GM20000 (cell line): ENCODE measurements at regions not wholly inside any gene's neighbourhood (a gene's known extent, or its start where the extent isn't known, plus 50 kb on each side); places are given as distances from the start of the nearest gene placed in this dataset.
A peak's percentile ranks its signal among the peaks of the same experiment; 100 is the strongest.

ENCODE experiments used
- DNase-seq: peaks from one replicate; pipeline ENCODE4 v3.0.0; 2012; ENCODE audit warnings: low spot score
- TF ChIP-seq, protein P1 (sequence below): IDR thresholded peaks from 2 replicates; pipeline ENCODE4 v1.5.1; 2012; ENCODE audit warnings: mild to moderate bottlenecking, control low read depth; ENCODE audit errors: extremely low read depth, missing control alignments

DNA sequence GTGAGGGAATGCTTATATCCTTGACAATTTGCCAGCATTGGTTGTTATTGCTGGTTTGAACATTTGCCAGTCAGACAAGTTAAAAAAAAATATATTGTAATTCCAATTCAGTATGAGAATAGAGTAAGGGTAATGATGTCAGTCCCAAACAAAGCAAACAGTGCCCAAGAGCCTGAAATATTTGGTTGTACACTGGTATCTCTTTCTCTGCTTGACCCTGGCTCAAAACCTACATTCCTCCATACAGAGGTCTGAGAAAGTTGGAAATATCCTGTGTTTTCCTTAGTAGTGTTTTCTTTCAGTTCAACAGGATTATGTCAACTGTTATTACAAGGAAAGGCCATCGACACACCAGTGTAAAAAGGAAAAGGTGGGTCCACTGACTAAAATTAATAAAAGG is 145.6 kb downstream of the MRPL39 start:
- TF ChIP-seq, protein P1, sequence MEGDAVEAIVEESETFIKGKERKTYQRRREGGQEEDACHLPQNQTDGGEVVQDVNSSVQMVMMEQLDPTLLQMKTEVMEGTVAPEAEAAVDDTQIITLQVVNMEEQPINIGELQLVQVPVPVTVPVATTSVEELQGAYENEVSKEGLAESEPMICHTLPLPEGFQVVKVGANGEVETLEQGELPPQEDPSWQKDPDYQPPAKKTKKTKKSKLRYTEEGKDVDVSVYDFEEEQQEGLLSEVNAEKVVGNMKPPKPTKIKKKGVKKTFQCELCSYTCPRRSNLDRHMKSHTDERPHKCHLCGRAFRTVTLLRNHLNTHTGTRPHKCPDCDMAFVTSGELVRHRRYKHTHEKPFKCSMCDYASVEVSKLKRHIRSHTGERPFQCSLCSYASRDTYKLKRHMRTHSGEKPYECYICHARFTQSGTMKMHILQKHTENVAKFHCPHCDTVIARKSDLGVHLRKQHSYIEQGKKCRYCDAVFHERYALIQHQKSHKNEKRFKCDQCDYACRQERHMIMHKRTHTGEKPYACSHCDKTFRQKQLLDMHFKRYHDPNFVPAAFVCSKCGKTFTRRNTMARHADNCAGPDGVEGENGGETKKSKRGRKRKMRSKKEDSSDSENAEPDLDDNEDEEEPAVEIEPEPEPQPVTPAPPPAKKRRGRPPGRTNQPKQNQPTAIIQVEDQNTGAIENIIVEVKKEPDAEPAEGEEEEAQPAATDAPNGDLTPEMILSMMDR, result no peak
- no peak for DNase-seq

DNA sequence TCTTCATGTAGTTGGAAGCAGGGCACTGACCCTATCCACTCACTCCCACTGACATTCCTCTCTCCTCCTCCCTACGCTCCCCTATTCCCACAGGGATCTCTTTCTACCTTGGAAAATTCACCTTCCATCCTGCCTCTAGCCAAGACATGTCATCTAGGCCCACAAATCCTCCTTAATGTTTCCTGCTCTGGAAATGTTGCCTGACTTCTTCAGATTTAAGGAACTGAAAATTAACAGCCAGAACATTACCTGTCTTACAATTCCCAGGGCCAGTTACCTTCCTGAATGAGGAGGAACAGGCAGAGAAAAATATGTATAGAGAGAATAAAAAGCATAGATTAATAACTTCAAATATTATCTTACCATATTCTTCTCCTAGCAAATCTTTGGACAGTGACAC is 147.3 kb downstream of the MRPL39 start:
- TF ChIP-seq, protein P1, result no peak
- no peak for DNase-seq

DNA sequence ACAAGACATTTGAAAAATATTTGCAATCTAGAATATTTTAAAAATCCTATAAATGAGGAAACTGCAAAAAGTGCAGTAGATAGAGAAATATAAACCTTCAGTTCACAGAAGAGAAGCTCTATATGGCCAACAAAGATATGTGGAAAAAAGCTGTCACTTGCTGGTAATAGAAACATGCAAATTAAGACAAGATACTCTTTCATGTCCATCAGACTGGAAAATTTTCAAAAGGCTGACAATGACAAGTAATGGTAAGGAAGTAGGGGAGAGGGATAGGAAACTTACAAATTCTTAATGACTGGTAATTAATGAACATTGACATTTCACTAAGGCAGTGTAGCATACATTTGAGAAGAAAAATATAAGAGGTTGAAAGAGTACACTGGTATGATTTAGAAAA is 147.9 kb downstream of the MRPL39 start:
- TF ChIP-seq, protein P1, result no peak
- DNase-seq, result peak; percentile 11

DNA sequence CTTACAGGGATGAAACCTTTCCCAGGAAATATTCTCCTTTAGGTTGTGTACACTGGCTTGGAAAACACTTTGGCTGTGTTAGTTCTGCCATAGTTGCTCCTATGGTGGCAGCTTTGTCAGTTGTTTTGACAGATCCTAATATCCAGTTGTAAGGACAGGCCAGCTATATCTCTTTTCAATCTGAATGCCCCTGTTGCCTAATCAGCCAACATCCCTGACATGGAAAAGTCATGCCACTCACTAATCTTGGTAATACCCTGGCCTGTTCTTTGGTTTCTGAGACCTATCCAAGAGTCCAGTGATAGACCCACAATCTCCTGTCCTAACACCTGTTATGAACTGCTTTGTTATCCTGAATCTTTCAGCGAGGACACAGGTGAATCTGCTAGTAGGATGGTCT is 148.8 kb downstream of the MRPL39 start:
- TF ChIP-seq, protein P1, result no peak
- no peak for DNase-seq

DNA sequence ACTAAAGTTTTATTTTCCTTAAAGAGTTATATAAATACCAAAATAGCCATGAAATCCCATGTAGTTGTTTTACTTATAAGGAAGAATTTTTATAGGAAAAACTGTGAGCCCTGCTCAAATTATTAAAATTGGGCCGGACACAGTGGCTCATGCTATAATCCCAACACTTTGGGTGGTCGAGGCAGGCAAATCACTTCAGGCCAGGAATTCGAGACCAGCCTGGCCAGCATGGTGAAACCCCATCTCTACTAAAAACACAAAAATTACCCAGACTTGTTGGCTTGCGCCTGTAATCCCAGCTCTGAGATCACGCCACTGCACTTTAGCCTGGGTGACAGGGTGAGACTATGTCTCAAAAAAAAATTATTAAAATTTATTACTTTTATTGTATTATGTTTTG is 149.3 kb downstream of the MRPL39 start:
- TF ChIP-seq, protein P1, result no peak
- DNase-seq, result no peak

DNA sequence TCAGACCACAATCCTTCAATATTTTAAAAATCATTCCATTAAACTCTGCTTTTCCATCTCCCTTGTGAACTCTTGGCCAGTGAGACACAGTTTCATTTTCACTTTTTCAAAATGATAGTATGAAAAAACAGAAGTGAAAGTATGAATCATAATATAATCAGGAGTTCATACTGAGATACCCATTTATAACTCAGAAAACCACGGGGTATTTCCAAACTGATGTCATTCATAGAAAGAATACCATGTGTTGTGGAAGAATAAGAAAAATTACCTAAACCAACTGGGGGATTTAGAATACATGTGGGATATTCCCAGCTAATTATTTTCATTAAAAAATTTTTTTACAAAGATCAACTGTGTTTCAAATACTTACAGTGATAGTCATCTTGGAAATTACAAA is 149.9 kb downstream of the MRPL39 start:
- TF ChIP-seq, protein P1, result no peak
- peak; percentile 57 for DNase-seq

DNA sequence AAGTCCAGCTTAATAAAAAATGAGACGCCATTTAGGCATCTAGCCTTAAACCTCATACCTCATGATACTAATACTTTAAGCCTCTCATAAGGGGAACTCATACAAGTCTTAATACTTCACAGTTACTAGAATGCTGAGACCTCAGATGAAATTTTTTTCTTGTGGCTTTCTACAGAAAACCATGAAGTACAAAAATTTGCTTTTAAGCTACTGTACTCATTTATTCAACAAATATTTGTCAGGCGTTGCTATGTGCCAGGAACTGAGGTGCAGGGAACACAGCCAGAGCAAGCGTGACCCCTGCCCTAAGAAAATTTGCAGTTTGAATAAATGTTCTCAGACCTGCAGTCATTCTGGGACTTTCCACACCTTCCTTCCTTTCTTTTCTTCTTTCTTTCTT is 150.6 kb downstream of the MRPL39 start:
- peak; percentile 18 for DNase-seq
- TF ChIP-seq, protein P1, result no peak

DNA sequence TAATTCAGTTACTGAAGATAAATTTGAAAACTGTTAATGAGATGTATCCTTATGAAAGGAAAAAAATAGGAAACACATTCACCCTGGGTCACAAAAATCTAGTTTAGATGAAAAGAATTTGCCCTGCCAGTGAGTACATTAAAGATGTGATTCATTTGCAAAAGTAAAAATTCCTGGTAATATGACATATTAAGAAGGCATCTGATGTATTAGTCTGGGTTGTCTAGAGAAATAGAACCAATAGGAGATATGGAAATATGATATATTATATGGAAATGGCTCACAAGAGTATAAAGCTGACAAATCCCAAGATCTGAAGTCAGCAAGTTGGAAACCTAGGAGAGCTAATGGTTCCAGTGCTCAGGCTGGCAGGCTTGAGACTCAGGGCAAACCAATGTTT is 153.8 kb downstream of the MRPL39 start:
- TF ChIP-seq, protein P1, result no peak

More for the DNA sequence above, 153.8 kb downstream of the MRPL39 start:
- no peak for DNase-seq
